PFSK-1 (cell line): ENCODE measurements at regions not wholly inside any gene's neighbourhood (a gene's known extent, or its start where the extent isn't known, plus 50 kb on each side); places are given as distances from the start of the nearest gene placed in this dataset.

ENCODE experiments used
- FOXP2 ChIP-seq: optimal IDR thresholded peaks from 2 replicates; pipeline ENCODE3; 2011; ENCODE audit warnings: borderline replicate concordance, control low read depth, inconsistent platforms; ENCODE audit not compliant: insufficient read depth; ENCODE audit errors: extremely low read length, extremely low read depth
- POLR2AphosphoS5 ChIP-seq: IDR thresholded peaks from 2 replicates; pipeline ENCODE4 v1.6.1; 2012; ENCODE audit warnings: low read depth, mild to moderate bottlenecking, control low read depth, low read length, moderate library complexity
- REST ChIP-seq, 2 experiments: IDR thresholded peaks; 2 replicates each; pipeline versions ENCODE4 v1.6.1 to v1.8.0; 2011 to 2012; ENCODE audit warnings: low read depth in 2 of 2, low read length in 2 of 2, control low read depth in 1 of 2, inconsistent platforms in 1 of 2, mild to moderate bottlenecking in 1 of 2, moderate library complexity in 1 of 2; ENCODE audit not compliant: insufficient read depth in 1 of 2
- TAF1 ChIP-seq: IDR thresholded peaks from 2 replicates; pipeline ENCODE4 v1.6.1; 2012; ENCODE audit warnings: low read length, control low read depth, borderline replicate concordance; ENCODE audit not compliant: insufficient read depth

GRCh38 chr4:177717407-177717806 lies 275.2 kb upstream of the AGA start:
- TF ChIP-seq REST (IDR thresholded peaks at IDR 0.05; ENCODE audit: insufficient read depth in 1 of 2, low read depth in 2 of 2, low read length in 2 of 2) (no peak), POLR2AphosphoS5 (no peak), TAF1 (no peak), FOXP2 (no peak)
